ENCODE measurements at regions not wholly inside any gene's neighbourhood (a gene's known extent, or its start where the extent isn't known, plus 50 kb on each side); places are given as distances from the start of the nearest gene placed in this dataset.

DNA sequence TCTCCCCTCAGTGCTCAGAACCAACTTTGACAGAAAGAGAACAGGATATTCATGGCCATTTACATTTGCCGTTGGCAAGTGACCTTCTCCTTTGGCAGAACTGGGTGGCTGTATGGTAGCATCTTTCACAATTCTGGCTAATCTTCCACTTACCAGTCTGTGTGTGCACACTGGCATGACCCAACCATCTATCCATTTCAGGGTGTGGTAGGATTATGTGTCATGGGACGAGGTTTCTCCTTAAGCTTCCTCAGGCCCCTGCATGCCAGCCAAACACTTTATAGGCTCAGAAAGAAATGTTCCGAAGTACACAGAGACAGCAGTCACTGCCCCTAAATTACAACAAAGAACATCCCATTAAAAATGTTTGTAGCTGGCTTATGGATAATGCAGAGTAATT is 497.1 kb downstream of the NFIB start (continued):
- TF ChIP-seq ETV5 (CRISPR knock-in tag; IDR thresholded peaks at IDR 0.05; ENCODE audit: low read depth) (no peak), MCM7 (IDR thresholded peaks at IDR 0.05) (no peak), ZNF644 (tag; IDR thresholded peaks at IDR 0.05; ENCODE audit: low read depth) (no peak), NCOR1 (IDR thresholded peaks at IDR 0.05) (no peak), HOXB6 (CRISPR knock-in tag; IDR thresholded peaks at IDR 0.05; ENCODE audit: borderline replicate concordance) (no peak), BRD9 (IDR thresholded peaks at IDR 0.05; ENCODE audit: low read depth, partially characterized antibody) (no peak), KDM4B (IDR thresholded peaks at IDR 0.05; ENCODE audit: borderline replicate concordance in 2 of 2, low read depth in 1 of 2) (no peak), U2AF1 (optimal IDR thresholded peaks at IDR 0.05; ENCODE audit: low read depth, low read length) (no peak), CHD2 (IDR thresholded peaks at IDR 0.05; ENCODE audit: low read depth, low read length) (no peak), SRSF7 (optimal IDR thresholded peaks at IDR 0.05; ENCODE audit: low read depth, low read length) (no peak)
- TF ChIP-seq, protein P1, sequence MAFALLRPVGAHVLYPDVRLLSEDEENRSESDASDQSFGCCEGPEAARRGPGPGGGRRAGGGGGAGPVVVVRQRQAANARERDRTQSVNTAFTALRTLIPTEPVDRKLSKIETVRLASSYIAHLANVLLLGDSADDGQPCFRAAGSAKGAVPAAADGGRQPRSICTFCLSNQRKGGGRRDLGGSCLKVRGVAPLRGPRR (CRISPR knock-in tag; IDR thresholded peaks at IDR 0.05) = no peak
- TF ChIP-seq, protein P2, sequence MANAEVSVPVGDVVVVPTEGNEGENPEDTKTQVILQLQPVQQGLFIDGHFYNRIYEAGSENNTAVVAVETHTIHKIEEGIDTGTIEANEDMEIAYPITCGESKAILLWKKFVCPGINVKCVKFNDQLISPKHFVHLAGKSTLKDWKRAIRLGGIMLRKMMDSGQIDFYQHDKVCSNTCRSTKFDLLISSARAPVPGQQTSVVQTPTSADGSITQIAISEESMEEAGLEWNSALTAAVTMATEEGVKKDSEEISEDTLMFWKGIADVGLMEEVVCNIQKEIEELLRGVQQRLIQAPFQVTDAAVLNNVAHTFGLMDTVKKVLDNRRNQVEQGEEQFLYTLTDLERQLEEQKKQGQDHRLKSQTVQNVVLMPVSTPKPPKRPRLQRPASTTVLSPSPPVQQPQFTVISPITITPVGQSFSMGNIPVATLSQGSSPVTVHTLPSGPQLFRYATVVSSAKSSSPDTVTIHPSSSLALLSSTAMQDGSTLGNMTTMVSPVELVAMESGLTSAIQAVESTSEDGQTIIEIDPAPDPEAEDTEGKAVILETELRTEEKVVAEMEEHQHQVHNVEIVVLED (CRISPR knock-in tag; IDR thresholded peaks at IDR 0.05) = no peak

Measured in K562 (cell line).